Neural progenitor cell (in vitro differentiated cells): ENCODE measurements at regions not wholly inside any gene's neighbourhood (a gene's known extent, or its start where the extent isn't known, plus 50 kb on each side); places are given as distances from the start of the nearest gene placed in this dataset.

Experiments used
- CTCF ChIP-seq: fragments of 200-600 bp; sonication (generic); IDR thresholded peaks from 2 replicates; pipeline ENCODE4 v1.5.1; 2017; ENCODE audit warnings: antibody characterized with exemption, mild to moderate bottlenecking
- EZH2 ChIP-seq: fragments of 200-600 bp; sonication (generic); IDR thresholded peaks from 2 replicates; pipeline ENCODE4 v1.6.1; 2017; ENCODE audit warnings: antibody characterized with exemption, mild to moderate bottlenecking, moderate library complexity

DNA sequence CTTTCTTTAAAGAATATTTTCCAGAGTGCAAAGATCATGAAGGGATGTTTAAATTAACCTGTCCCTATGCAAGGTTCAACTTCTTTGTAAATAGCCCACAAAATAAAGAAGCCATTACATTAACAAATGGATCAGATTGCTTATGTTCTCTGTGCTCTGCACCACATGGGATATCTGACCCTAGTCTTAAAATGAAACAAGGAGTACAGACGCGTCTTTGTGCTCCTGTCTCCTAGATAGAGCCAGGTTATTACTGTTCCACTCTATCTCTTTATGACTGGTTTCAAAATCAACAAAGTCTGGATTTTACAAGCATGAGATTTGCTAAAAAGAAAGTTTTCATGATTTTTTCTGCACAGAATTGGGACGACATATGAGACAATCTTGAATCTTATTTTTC, 339.4 kb downstream of the KLF12 start:
- TF ChIP-seq EZH2 (no peak), CTCF (no peak)
